Heart left ventricle (tissue), 16 donors: ENCODE measurements at regions not wholly inside any gene's neighbourhood (a gene's known extent, or its start where the extent isn't known, plus 50 kb on each side); places are given as distances from the start of the nearest gene placed in this dataset.

ENCODE experiments used
- ATAC-seq, 4 donors: fragments of 200-7000 bp; cut with Tn5 transposase; one replicate each; pipeline ENCODE4 v1.9.1; 2020 to 2022; ENCODE audit warnings: moderate library complexity in 4 of 4, mild to moderate bottlenecking in 3 of 4, moderate number of reproducible peaks in 1 of 4
- DNase-seq, 5 donors: peaks; one replicate each; pipeline ENCODE4 v3.0.0-alpha.2; 2020
- H3K27ac ChIP-seq, 12 donors: fragments of 200-600 bp; sonication (generic) in 4 of 12; one replicate each; pipeline versions ENCODE4 v1.5.0 to v1.8.0; 2016 to 2022; ENCODE audit warnings: mild to moderate bottlenecking in 2 of 12
- H3K27me3 ChIP-seq, 9 donors: fragments of 200-600 bp; sonication (generic) in 2 of 9; one replicate each; pipeline versions ENCODE4 v1.5.1 to v1.8.0; 2016 to 2022; ENCODE audit warnings: mild to moderate bottlenecking in 3 of 9
- H3K36me3 ChIP-seq, 9 donors: fragments of 200-600 bp; sonication (generic) in 2 of 9; one replicate each; pipeline versions ENCODE4 v1.5.0 to v1.8.0; 2018 to 2022; ENCODE audit warnings: mild to moderate bottlenecking in 2 of 9
- H3K4me1 ChIP-seq, 12 donors: fragments of 200-600 bp; sonication (generic) in 4 of 12; one replicate each; pipeline versions ENCODE4 v1.5.0 to v1.8.0; 2016 to 2022; ENCODE audit warnings: mild to moderate bottlenecking in 3 of 12
- H3K4me3 ChIP-seq, 12 donors: fragments of 200-600 bp; sonication (generic) in 4 of 12; one replicate each; pipeline versions ENCODE4 v1.5.0 to v1.8.0; 2017 to 2022; ENCODE audit warnings: mild to moderate bottlenecking in 9 of 12, moderate library complexity in 4 of 12
- H3K9me3 ChIP-seq, 12 donors: fragments of 200-600 bp; sonication (generic) in 4 of 12; one replicate each; pipeline versions ENCODE4 v1.5.0 to v1.8.0; 2016 to 2022; ENCODE audit warnings: mild to moderate bottlenecking in 1 of 12
- CTCF ChIP-seq, 12 donors: fragments of 200-600 bp; sonication (generic) in 4 of 12; IDR thresholded peaks; one replicate each; pipeline versions ENCODE4 v1.5.0 to v1.8.0; 2018 to 2022; ENCODE audit warnings: antibody characterized with exemption in 12 of 12, mild to moderate bottlenecking in 5 of 12
- POLR2A ChIP-seq, 2 donors: fragments of 450-650 bp; IDR thresholded peaks; one replicate each; pipeline ENCODE4 v1.6.1; 2017; ENCODE audit warnings: antibody characterized with exemption in 2 of 2, mild to moderate bottlenecking in 2 of 2, moderate library complexity in 2 of 2
- WGBS, 4 donors: extraction: QIAGEN DNeasy Blood & Tissue Kit in 2 of 4; methylation state at CpG; one replicate each; pipeline versions ENCODE4 v1.1.5 to v1.1.7; 2013 to 2018; 5-methylcytosine and 5-hydroxymethylcytosine counted together
- intact Hi-C, 10 donors: fragments of 100-400 bp; cut with DNase I; formaldehyde crosslinking; loops; one replicate each; pipeline versions ENCODE4 v1.11.1 to v1.14.2; 2022
- donor health status: ischemic (EF 13 %, LVEDD 7.1; RV severe dilation, severe dysfunction).
- donor health status: healthy with polysubstance abuse.
- donor health status: DM: no; HTN: yes; CAD: no.
- donor health status: DM: no; HTN: no; CAD: no.
- donor health status: ischemic (EF 25% LVEDD 6.9; RV normal size, moderate dysfunction).
- donor health status: ischemic (EF 25% LVEDD 5.7; RV mildly dilated, moderate dysfunction).
- donor health status: healthy.
- donor health status: DM: yes; HTN: yes; CAD: no.
- donor health status: ischemic (EF 35%, LVEDD 5.7; RV mildly dilated, moderate dysfunction).
- donor health status: nonischemic (EF 11% LVEDD 7.7; RV severe dilation, severe dysfunction).
- donor health status: DM: yes; HTN: yes; CAD: no.
- donor health status: PGD.
- donor health status: ischemic (EF 29% LVEDD 5.4; RV normal size, mild dysfunction).
- donor health status: nonischemic (EF 23%, LVEDD 6.1; RV moderate dilation, normal function).

- intact Hi-C loops, result no loop called here
- WGBS, 4 donors, result 28 to 53% (median 30%) methylated on average over 3 of the region's 3 CpGs
- H3K9me3 ChIP-seq, result no peaks in the 10 kb centered on the region
- H3K36me3 ChIP-seq, result no peaks in the 10 kb centered on the region
- TF ChIP-seq POLR2A (IDR thresholded peaks at IDR 0.05) (no peak), CTCF (IDR thresholded peaks at IDR 0.05) (no peak)
- no peak overlapping the region for H3K27ac ChIP-seq
- DNase-seq, result no peak
- H3K27me3 ChIP-seq, result no peaks in the 10 kb centered on the region
- no peaks in the 10 kb centered on the region for H3K4me1 ChIP-seq
- H3K4me3 ChIP-seq, result no peak overlapping the region
- no peak for ATAC-seq
Measured at GRCh38 chr4:154086247-154086646, 297.4 kb upstream of the SFRP2 start.

GRCh38 chr4:154084864-154085263 is 296.0 kb upstream of the SFRP2 start:
- Histone ChIP-seq H3K36me3 (no peaks in the 10 kb centered on the region), H3K4me1 (no peaks in the 10 kb centered on the region), H3K9me3 (no peaks in the 10 kb centered on the region), H3K27ac (no peak overlapping the region), H3K4me3 (no peak overlapping the region), H3K27me3 (no peaks in the 10 kb centered on the region)
- intact Hi-C loops, result no loop called here
- WGBS, 4 donors, result 80 to 95% (median 86%) methylated on average over 1 of the region's 1 CpG
- DNase-seq, result no peak
- TF ChIP-seq POLR2A (IDR thresholded peaks at IDR 0.05) (no peak), CTCF (IDR thresholded peaks at IDR 0.05) (no peak)
- no peak for ATAC-seq

- no peaks in the 10 kb centered on the region for H3K4me1 ChIP-seq
- H3K27ac ChIP-seq, result no peak overlapping the region
- 76 to 86% (median 79%) methylated on average over 5 of the region's 5 CpGs for WGBS, 4 donors
- DNase-seq (no peak), ATAC-seq (no peak)
- intact Hi-C loops, result no loop called here
- H3K4me3 ChIP-seq, result no peak overlapping the region
- no peaks in the 10 kb centered on the region for H3K27me3 ChIP-seq
- H3K36me3 ChIP-seq, result no peaks in the 10 kb centered on the region
- TF ChIP-seq POLR2A (IDR thresholded peaks at IDR 0.05), result no peak
- peak in 3 of 12 donors; percentile 2 to 10 (median 7) for TF ChIP-seq CTCF (IDR thresholded peaks at IDR 0.05)
- no peaks in the 10 kb centered on the region for H3K9me3 ChIP-seq
Measured at GRCh38 chr4:154082760-154083535, 294.1 kb upstream of the SFRP2 start.

- TF ChIP-seq CTCF (IDR thresholded peaks at IDR 0.05) (no peak), POLR2A (IDR thresholded peaks at IDR 0.05) (no peak)
- Histone ChIP-seq H3K4me1 (no peaks in the 10 kb centered on the region), H3K9me3 (no peaks in the 10 kb centered on the region), H3K4me3 (no peak overlapping the region), H3K36me3 (no peaks in the 10 kb centered on the region), H3K27me3 (no peaks in the 10 kb centered on the region), H3K27ac (no peak overlapping the region)
- no peak for DNase-seq
- WGBS, 4 donors, result 75 to 81% (median 80%) methylated on average over 2 of the region's 2 CpGs
- intact Hi-C loops, result no loop called here
- ATAC-seq, result no peak
Measured at GRCh38 chr4:154081391-154081790, 292.5 kb upstream of the SFRP2 start.
